HEK293 (cell line): ENCODE measurements at regions not wholly inside any gene's neighbourhood (a gene's known extent, or its start where the extent isn't known, plus 50 kb on each side); places are given as distances from the start of the nearest gene placed in this dataset.

Experiments used
- CTCF ChIA-PET: fragments of 350-600 bp; formaldehyde crosslinking; extraction: SDS; loops from one replicate; lab custom pipeline; 2021; ENCODE audit warnings: antibody characterized with exemption; lab: Yijun Ruan, JAX
- POLR2A ChIA-PET: fragments of 300-600 bp; formaldehyde crosslinking; extraction: SDS; loops from one replicate; lab custom pipeline; 2020; ENCODE audit warnings: antibody characterized with exemption, inconsistent platforms; lab: Yijun Ruan, JAX
- H3K27ac ChIP-seq: fragments of 200-500 bp; sonication (Bioruptor generic); 2 replicates; pipeline ENCODE4 v1.5.1; 2014; ENCODE audit warnings: low read depth, low read length, control low read depth, inconsistent platforms; ENCODE audit errors: extremely low read depth
- H3K36me3 ChIP-seq, 2 experiments: fragments of 200-500 bp in 1 of 2; sonication (Bioruptor generic) in 1 of 2; 1 replicate in 1 of 2; 2 replicates in 1 of 2; pipeline ENCODE4 v1.5.1; 2014 to 2017; ENCODE audit warnings: inconsistent platforms in 2 of 2, low read length in 2 of 2; ENCODE audit not compliant: control insufficient read depth in 2 of 2, insufficient read depth in 1 of 2
- H3K4me1 ChIP-seq: fragments of 200-500 bp; sonication (Bioruptor generic); 2 replicates; pipeline ENCODE4 v1.5.1; 2014; ENCODE audit warnings: mild to moderate bottlenecking, low read length, inconsistent platforms; ENCODE audit not compliant: control insufficient read depth, insufficient read depth
- H3K4me3 ChIP-seq: 2 replicates; pipeline ENCODE4 v1.5.1; 2011; ENCODE audit warnings: low read depth, mild to moderate bottlenecking, control low read depth, low read length, moderate library complexity
- H3K9me3 ChIP-seq: fragments of 200-500 bp; sonication (Bioruptor generic); 2 replicates; pipeline ENCODE4 v1.5.1; 2014; ENCODE audit warnings: low read depth, low read length, inconsistent platforms; ENCODE audit not compliant: control insufficient read depth, insufficient read depth
- BCL11B ChIP-seq: fragments of 450-650 bp; formaldehyde crosslinking; IDR thresholded peaks from 2 replicates; pipeline ENCODE4 v1.5.1; 2016; ENCODE audit warnings: low read depth, missing biosample characterization, missing genetic modification characterization
- EGR2 ChIP-seq: fragments of 450-650 bp; formaldehyde crosslinking; IDR thresholded peaks from 2 replicates; pipeline ENCODE4 v1.5.1; 2016; ENCODE audit warnings: low read depth, missing biosample characterization, missing genetic modification characterization
- KLF16 ChIP-seq: fragments of 450-650 bp; formaldehyde crosslinking; IDR thresholded peaks from 2 replicates; pipeline ENCODE4 v1.5.1; 2017; ENCODE audit warnings: missing biosample characterization, missing genetic modification characterization
- MEIS1 ChIP-seq: sonication (generic); formaldehyde crosslinking; IDR thresholded peaks from 2 replicates; pipeline ENCODE4 v1.8.1; 2022; ENCODE audit warnings: missing genetic modification reagents, mild to moderate bottlenecking, borderline replicate concordance
- PRDM1 ChIP-seq: fragments of 450-650 bp; formaldehyde crosslinking; IDR thresholded peaks from 2 replicates; pipeline ENCODE4; 2016; ENCODE audit warnings: missing biosample characterization, missing genetic modification characterization
- REST ChIP-seq: fragments of 450-650 bp; formaldehyde crosslinking; IDR thresholded peaks from 2 replicates; pipeline ENCODE4 v1.5.1; 2016; ENCODE audit warnings: missing biosample characterization, missing genetic modification characterization
- SALL2 ChIP-seq: fragments of 450-650 bp; formaldehyde crosslinking; IDR thresholded peaks from 2 replicates; pipeline ENCODE4 v1.5.0; 2017; ENCODE audit warnings: missing biosample characterization, mild to moderate bottlenecking, missing genetic modification characterization, borderline replicate concordance
- ZBTB17 ChIP-seq: fragments of 450-650 bp; formaldehyde crosslinking; IDR thresholded peaks from 2 replicates; pipeline ENCODE4 v1.5.1; 2016; ENCODE audit warnings: missing biosample characterization, missing genetic modification characterization
- ZBTB26 ChIP-seq: fragments of 450-650 bp; formaldehyde crosslinking; optimal IDR thresholded peaks from 2 replicates; pipeline ENCODE3; 2016; ENCODE audit warnings: missing biosample characterization, mild to moderate bottlenecking, missing genetic modification characterization
- ZNF2 ChIP-seq: fragments of 450-650 bp; formaldehyde crosslinking; IDR thresholded peaks from 2 replicates; pipeline ENCODE4 v1.5.1; 2016; ENCODE audit warnings: missing biosample characterization, missing genetic modification characterization
- ZNF26 ChIP-seq: fragments of 450-650 bp; formaldehyde crosslinking; IDR thresholded peaks from 2 replicates; pipeline ENCODE4 v1.5.1; 2016; ENCODE audit warnings: missing biosample characterization, missing genetic modification characterization
- ZNF292 ChIP-seq: fragments of 450-650 bp; formaldehyde crosslinking; IDR thresholded peaks from 2 replicates; pipeline ENCODE4 v1.5.1; 2016; ENCODE audit warnings: low read depth, missing biosample characterization, missing genetic modification characterization, borderline replicate concordance
- ZNF335 ChIP-seq: fragments of 450-650 bp; formaldehyde crosslinking; conservative IDR thresholded peaks from 2 replicates; pipeline ENCODE4 v1.5.1; 2016; ENCODE audit warnings: missing biosample characterization, missing genetic modification characterization
- ZNF48 ChIP-seq: fragments of 450-650 bp; formaldehyde crosslinking; IDR thresholded peaks from 2 replicates; pipeline ENCODE4 v1.5.1; 2016; ENCODE audit warnings: missing biosample characterization, missing genetic modification characterization
- ZNF558 ChIP-seq: fragments of 450-650 bp; formaldehyde crosslinking; IDR thresholded peaks from 2 replicates; pipeline ENCODE4 v1.5.1; 2016; ENCODE audit warnings: missing biosample characterization, missing genetic modification characterization
- ZNF623 ChIP-seq: fragments of 450-650 bp; formaldehyde crosslinking; IDR thresholded peaks from 2 replicates; pipeline ENCODE4 v1.5.1; 2016; ENCODE audit warnings: missing biosample characterization, missing genetic modification characterization
- ZNF629 ChIP-seq: fragments of 450-650 bp; formaldehyde crosslinking; IDR thresholded peaks from 2 replicates; pipeline ENCODE4 v1.5.1; 2017; ENCODE audit warnings: missing biosample characterization, missing genetic modification characterization
- ZNF701 ChIP-seq: fragments of 450-650 bp; formaldehyde crosslinking; IDR thresholded peaks from 2 replicates; pipeline ENCODE4 v1.5.1; 2016; ENCODE audit warnings: missing biosample characterization, missing genetic modification characterization
- ZNF707 ChIP-seq: fragments of 450-650 bp; formaldehyde crosslinking; IDR thresholded peaks from 2 replicates; pipeline ENCODE4 v1.5.1; 2016; ENCODE audit warnings: missing biosample characterization, missing genetic modification characterization
- ZNF777 ChIP-seq: fragments of 450-650 bp; formaldehyde crosslinking; IDR thresholded peaks from 2 replicates; pipeline ENCODE4 v1.5.1; 2017; ENCODE audit warnings: missing biosample characterization, missing genetic modification characterization, borderline replicate concordance
- ZNF785 ChIP-seq: fragments of 450-650 bp; formaldehyde crosslinking; IDR thresholded peaks from 2 replicates; pipeline ENCODE4 v1.5.1; 2016; ENCODE audit warnings: missing biosample characterization, missing genetic modification characterization
- ZNF837 ChIP-seq: fragments of 450-650 bp; formaldehyde crosslinking; IDR thresholded peaks from 2 replicates; pipeline ENCODE4 v1.5.1; 2016; ENCODE audit warnings: missing biosample characterization, missing genetic modification characterization
- TF ChIP-seq, protein P1 (sequence below): fragments of 450-650 bp; formaldehyde crosslinking; IDR thresholded peaks from 2 replicates; pipeline ENCODE4 v1.5.1; 2016; ENCODE audit warnings: missing biosample characterization, missing genetic modification characterization
- TF ChIP-seq, protein P2 (sequence below): fragments of 450-650 bp; formaldehyde crosslinking; conservative IDR thresholded peaks from 2 replicates; pipeline ENCODE4 v1.5.1; 2016; ENCODE audit warnings: low read depth, missing biosample characterization, missing genetic modification characterization

DNA sequence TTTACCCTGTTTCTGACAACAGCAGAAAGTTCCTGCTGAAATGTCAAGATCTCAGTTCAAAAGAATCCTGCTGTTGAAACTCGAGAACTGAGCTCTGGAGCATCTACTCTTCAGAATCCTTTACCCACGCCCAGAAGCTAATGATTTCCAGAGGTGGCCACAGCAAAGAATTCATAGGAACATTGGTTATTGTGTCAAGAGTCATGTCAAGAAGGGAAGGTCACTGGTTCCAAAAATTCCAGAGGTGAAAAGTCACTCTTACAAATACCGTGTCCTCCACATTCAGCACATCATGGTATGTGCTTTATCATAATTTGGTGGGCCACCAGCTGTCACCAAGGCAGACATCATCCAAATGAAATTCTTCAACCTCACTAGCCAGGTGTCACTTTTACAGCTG is 394.4 kb upstream of the NPVF start (continued):
- TF ChIP-seq REST (tag by site-specific recombination) (no peak), PRDM1 (no peak), ZNF2 (tag by site-specific recombination) (no peak), ZNF707 (tag by site-specific recombination) (no peak), ZNF292 (tag by site-specific recombination) (no peak), ZNF837 (tag by site-specific recombination) (no peak), ZBTB26 (tag by site-specific recombination) (no peak), ZNF335 (no peak)
- TF ChIP-seq, protein P1, sequence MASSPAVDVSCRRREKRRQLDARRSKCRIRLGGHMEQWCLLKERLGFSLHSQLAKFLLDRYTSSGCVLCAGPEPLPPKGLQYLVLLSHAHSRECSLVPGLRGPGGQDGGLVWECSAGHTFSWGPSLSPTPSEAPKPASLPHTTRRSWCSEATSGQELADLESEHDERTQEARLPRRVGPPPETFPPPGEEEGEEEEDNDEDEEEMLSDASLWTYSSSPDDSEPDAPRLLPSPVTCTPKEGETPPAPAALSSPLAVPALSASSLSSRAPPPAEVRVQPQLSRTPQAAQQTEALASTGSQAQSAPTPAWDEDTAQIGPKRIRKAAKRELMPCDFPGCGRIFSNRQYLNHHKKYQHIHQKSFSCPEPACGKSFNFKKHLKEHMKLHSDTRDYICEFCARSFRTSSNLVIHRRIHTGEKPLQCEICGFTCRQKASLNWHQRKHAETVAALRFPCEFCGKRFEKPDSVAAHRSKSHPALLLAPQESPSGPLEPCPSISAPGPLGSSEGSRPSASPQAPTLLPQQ (tag by site-specific recombination), result no peak

- Histone ChIP-seq H3K9me3 (no peaks in the 10 kb centered on the region), H3K4me1 (no peaks in the 10 kb centered on the region), H3K4me3 (no peak overlapping the region), H3K36me3 (no peaks in the 10 kb centered on the region), H3K27ac (no peak overlapping the region)
- ChIA-PET POLR2A (no interaction called here), CTCF (interaction anchor here (0.9 kb wide), 1 partner anchor 59 kb away, joined by 3 read pairs; no protein-coding TSS in a partner anchor)
- TF ChIP-seq ZNF558 (tag by site-specific recombination) (no peak), ZNF785 (no peak), ZNF26 (no peak), ZNF623 (tag by site-specific recombination) (no peak), KLF16 (tag by site-specific recombination) (no peak), ZNF48 (tag by site-specific recombination) (no peak), ZNF777 (no peak), ZNF629 (tag by site-specific recombination) (no peak), ZBTB17 (tag by site-specific recombination) (no peak), ZBTB26 (tag by site-specific recombination) (no peak), SALL2 (no peak), ZNF701 (tag by site-specific recombination) (no peak), BCL11B (tag by site-specific recombination) (no peak), EGR2 (no peak), MEIS1 (CRISPR knock-in tag) (no peak)
- TF ChIP-seq, protein P2, sequence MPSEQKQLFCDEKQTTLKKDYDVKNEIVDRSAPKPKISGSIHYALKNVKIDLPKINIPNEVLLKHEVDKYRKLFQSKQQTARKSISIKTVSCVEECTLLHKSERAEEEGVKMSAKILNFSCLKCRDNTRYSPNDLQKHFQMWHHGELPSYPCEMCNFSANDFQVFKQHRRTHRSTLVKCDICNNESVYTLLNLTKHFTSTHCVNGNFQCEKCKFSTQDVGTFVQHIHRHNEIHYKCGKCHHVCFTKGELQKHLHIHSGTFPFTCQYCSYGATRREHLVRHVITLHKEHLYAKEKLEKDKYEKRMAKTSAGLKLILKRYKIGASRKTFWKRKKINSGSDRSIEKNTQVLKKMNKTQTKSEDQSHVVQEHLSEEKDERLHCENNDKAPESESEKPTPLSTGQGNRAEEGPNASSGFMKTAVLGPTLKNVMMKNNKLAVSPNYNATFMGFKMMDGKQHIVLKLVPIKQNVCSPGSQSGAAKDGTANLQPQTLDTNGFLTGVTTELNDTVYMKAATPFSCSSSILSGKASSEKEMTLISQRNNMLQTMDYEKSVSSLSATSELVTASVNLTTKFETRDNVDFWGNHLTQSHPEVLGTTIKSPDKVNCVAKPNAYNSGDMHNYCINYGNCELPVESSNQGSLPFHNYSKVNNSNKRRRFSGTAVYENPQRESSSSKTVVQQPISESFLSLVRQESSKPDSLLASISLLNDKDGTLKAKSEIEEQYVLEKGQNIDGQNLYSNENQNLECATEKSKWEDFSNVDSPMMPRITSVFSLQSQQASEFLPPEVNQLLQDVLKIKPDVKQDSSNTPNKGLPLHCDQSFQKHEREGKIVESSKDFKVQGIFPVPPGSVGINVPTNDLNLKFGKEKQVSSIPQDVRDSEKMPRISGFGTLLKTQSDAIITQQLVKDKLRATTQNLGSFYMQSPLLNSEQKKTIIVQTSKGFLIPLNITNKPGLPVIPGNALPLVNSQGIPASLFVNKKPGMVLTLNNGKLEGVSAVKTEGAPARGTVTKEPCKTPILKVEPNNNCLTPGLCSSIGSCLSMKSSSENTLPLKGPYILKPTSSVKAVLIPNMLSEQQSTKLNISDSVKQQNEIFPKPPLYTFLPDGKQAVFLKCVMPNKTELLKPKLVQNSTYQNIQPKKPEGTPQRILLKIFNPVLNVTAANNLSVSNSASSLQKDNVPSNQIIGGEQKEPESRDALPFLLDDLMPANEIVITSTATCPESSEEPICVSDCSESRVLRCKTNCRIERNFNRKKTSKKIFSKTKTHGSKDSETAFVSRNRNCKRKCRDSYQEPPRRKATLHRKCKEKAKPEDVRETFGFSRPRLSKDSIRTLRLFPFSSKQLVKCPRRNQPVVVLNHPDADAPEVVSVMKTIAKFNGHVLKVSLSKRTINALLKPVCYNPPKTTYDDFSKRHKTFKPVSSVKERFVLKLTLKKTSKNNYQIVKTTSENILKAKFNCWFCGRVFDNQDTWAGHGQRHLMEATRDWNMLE (tag by site-specific recombination), result no peak
These were observed 395.8 kb upstream of the NPVF start for GRCh38 chr7:25624051-25624450.
